ENCODE measurements at regions not wholly inside any gene's neighbourhood (a gene's known extent, or its start where the extent isn't known, plus 50 kb on each side); places are given as distances from the start of the nearest gene placed in this dataset.

GRCh38 chr5:25570067-25570583, 925.3 kb upstream of the CDH10 start:
- ChIA-PET CTCF (no interaction called here), POLR2A (ENCODE audit: low non-redundant PET) (no interaction called here)
- Histone ChIP-seq H3K4me3 (ENCODE audit: low read depth, low read length, poor library complexity, severe bottlenecking) (no peak overlapping the region), H3K4me1 (ENCODE audit: insufficient read depth, low read length, poor library complexity, severe bottlenecking) (no peaks in the 10 kb centered on the region), H3K27ac (ENCODE audit: low read depth, low read length, poor library complexity, severe bottlenecking) (no peak overlapping the region), H3K9me3 (ENCODE audit: low read depth, low read length, poor library complexity, severe bottlenecking) (no peaks in the 10 kb centered on the region), H3K36me3 (ENCODE audit: insufficient read depth, low read length, poor library complexity, severe bottlenecking) (no peaks in the 10 kb centered on the region), H3K27me3 (replicated peaks; ENCODE audit: insufficient read depth, low read depth, low read length, poor library complexity) (no peaks in the 10 kb centered on the region)
- DNase-seq (ENCODE audit: low spot score) = no peak
- intact Hi-C loops (cut with micrococcal nuclease; ENCODE audit: unreplicated experiment) = no loop called here
- TF ChIP-seq CTCF (conservative IDR thresholded peaks at IDR 0.05; ENCODE audit: low read depth, low read length) = no peak
- no peak for TF ChIP-seq EZH2 (IDR thresholded peaks at IDR 0.05; ENCODE audit: borderline replicate concordance, low read depth, low read length, poor library complexity, severe bottlenecking)
- BruUV-seq (replicated peaks) = no TSS peak

GRCh38 chr5:25568989-25569625, 924.3 kb upstream of the CDH10 start:
- Histone ChIP-seq H3K36me3 (ENCODE audit: insufficient read depth, low read length, poor library complexity, severe bottlenecking) (no peaks in the 10 kb centered on the region), H3K27me3 (replicated peaks; ENCODE audit: insufficient read depth, low read depth, low read length, poor library complexity) (no peaks in the 10 kb centered on the region), H3K9me3 (ENCODE audit: low read depth, low read length, poor library complexity, severe bottlenecking) (peaks cover 2% of the 10 kb centered on the region), H3K4me1 (ENCODE audit: insufficient read depth, low read length, poor library complexity, severe bottlenecking) (no peaks in the 10 kb centered on the region), H3K4me3 (ENCODE audit: low read depth, low read length, poor library complexity, severe bottlenecking) (no peak overlapping the region), H3K27ac (ENCODE audit: low read depth, low read length, poor library complexity, severe bottlenecking) (no peak overlapping the region)
- TF ChIP-seq CTCF (conservative IDR thresholded peaks at IDR 0.05; ENCODE audit: low read depth, low read length) = no peak
- no peak for TF ChIP-seq EZH2 (IDR thresholded peaks at IDR 0.05; ENCODE audit: borderline replicate concordance, low read depth, low read length, poor library complexity, severe bottlenecking)
- intact Hi-C loops (cut with micrococcal nuclease; ENCODE audit: unreplicated experiment) = no loop called here
- ChIA-PET CTCF (no interaction called here), POLR2A (ENCODE audit: low non-redundant PET) (no interaction called here)
- BruUV-seq (replicated peaks) = no TSS peak
- no peak for DNase-seq (ENCODE audit: low spot score)

DNA sequence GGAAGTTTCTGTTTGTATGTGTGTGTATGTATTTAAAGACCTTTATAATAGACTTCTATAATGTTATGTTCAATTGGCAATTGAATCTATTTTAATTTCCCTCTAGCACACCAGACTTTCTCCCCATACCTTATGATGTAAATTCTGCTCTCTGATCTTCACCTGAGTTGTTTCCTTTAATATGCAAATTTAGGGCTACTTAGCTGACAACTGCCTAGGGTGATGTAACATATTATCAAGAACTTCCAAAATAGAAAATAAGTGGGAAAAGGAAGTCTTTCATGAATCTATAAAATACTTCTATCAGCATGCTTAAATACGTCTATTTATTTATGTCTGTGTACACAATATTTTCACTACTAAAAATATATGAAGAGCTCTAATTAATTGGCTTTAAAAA, 923.5 kb upstream of the CDH10 start:
- TF ChIP-seq EZH2 (IDR thresholded peaks at IDR 0.05; ENCODE audit: borderline replicate concordance, low read depth, low read length, poor library complexity, severe bottlenecking) (no peak), CTCF (conservative IDR thresholded peaks at IDR 0.05; ENCODE audit: low read depth, low read length) (no peak)
- ChIA-PET CTCF (no interaction called here), POLR2A (ENCODE audit: low non-redundant PET) (no interaction called here)
- H3K9me3 ChIP-seq (ENCODE audit: low read depth, low read length, poor library complexity, severe bottlenecking) = peaks cover 4% of the 10 kb centered on the region
- H3K4me3 ChIP-seq (ENCODE audit: low read depth, low read length, poor library complexity, severe bottlenecking) = no peak overlapping the region
- H3K27me3 ChIP-seq (replicated peaks; ENCODE audit: insufficient read depth, low read depth, low read length, poor library complexity) = no peaks in the 10 kb centered on the region
- no peak overlapping the region for H3K27ac ChIP-seq (ENCODE audit: low read depth, low read length, poor library complexity, severe bottlenecking)
- intact Hi-C loops (cut with micrococcal nuclease; ENCODE audit: unreplicated experiment) = no loop called here
- DNase-seq (ENCODE audit: low spot score) = no peak
- H3K4me1 ChIP-seq (ENCODE audit: insufficient read depth, low read length, poor library complexity, severe bottlenecking) = no peaks in the 10 kb centered on the region
- BruUV-seq (replicated peaks) = no TSS peak
- H3K36me3 ChIP-seq (ENCODE audit: insufficient read depth, low read length, poor library complexity, severe bottlenecking) = no peaks in the 10 kb centered on the region

All from A673 (cell line).